HUES6 (cell line): ENCODE measurements at regions not wholly inside any gene's neighbourhood (a gene's known extent, or its start where the extent isn't known, plus 50 kb on each side); places are given as distances from the start of the nearest gene placed in this dataset.

ENCODE experiments used
- H3K27ac ChIP-seq: 2 replicates; pipeline ENCODE4 v1.7.0; 2013; ENCODE audit warnings: low read depth, mild to moderate bottlenecking, low read length, inconsistent platforms
- H3K27me3 ChIP-seq: 2 replicates; pipeline ENCODE4 v1.6.1; 2013; ENCODE audit warnings: low read length; ENCODE audit not compliant: control insufficient read depth, insufficient read depth
- H3K36me3 ChIP-seq: 2 replicates; pipeline ENCODE4 v1.6.1; 2013; ENCODE audit warnings: low read length; ENCODE audit not compliant: control insufficient read depth, insufficient read depth
- H3K4me1 ChIP-seq: 2 replicates; pipeline ENCODE4 v1.6.1; 2013; ENCODE audit warnings: low read length; ENCODE audit not compliant: control insufficient read depth, insufficient read depth
- H3K4me3 ChIP-seq: 2 replicates; pipeline ENCODE4 v1.5.1; 2013; ENCODE audit warnings: low read depth, low read length
- H3K9ac ChIP-seq: one replicate; pipeline ENCODE4 v1.6.1; 2013; ENCODE audit warnings: mild to moderate bottlenecking, low read length
- H3K9me3 ChIP-seq: 2 replicates; pipeline ENCODE4 v1.6.1; 2013; ENCODE audit warnings: low read depth, low read length; ENCODE audit not compliant: control insufficient read depth, insufficient read depth

- no peaks in the 10 kb centered on the region; the same call in 1 of the 2 replicates for H3K36me3 ChIP-seq
- H3K27me3 ChIP-seq = no peaks in the 10 kb centered on the region
- H3K9me3 ChIP-seq = no peaks in the 10 kb centered on the region; the same call in 1 of the 2 replicates
- no peak overlapping the region for H3K27ac ChIP-seq
- no peaks in the 10 kb centered on the region for H3K4me1 ChIP-seq
- no peak overlapping the region for H3K4me3 ChIP-seq
- no peak overlapping the region for H3K9ac ChIP-seq
These were observed 106.2 kb downstream of the RTP5 start for GRCh38 chr2:241975593-241976284.

GRCh38 chr2:241976296-241976695 lies 106.8 kb downstream of the RTP5 start:
- Histone ChIP-seq H3K9me3 (no peaks in the 10 kb centered on the region; the same call in 1 of the 2 replicates), H3K4me3 (no peak overlapping the region), H3K9ac (no peak overlapping the region), H3K4me1 (no peaks in the 10 kb centered on the region), H3K27ac (no peak overlapping the region), H3K36me3 (no peaks in the 10 kb centered on the region; the same call in 1 of the 2 replicates), H3K27me3 (no peaks in the 10 kb centered on the region)

GRCh38 chr2:241977557-241978300 lies 108.2 kb downstream of the RTP5 start:
- H3K4me3 ChIP-seq = no peak overlapping the region
- no peak overlapping the region for H3K27ac ChIP-seq
- no peak overlapping the region for H3K9ac ChIP-seq
- no peaks in the 10 kb centered on the region for H3K4me1 ChIP-seq
- H3K27me3 ChIP-seq = no peaks in the 10 kb centered on the region
- H3K9me3 ChIP-seq = no peaks in the 10 kb centered on the region
- no peaks in the 10 kb centered on the region; the same call in 1 of the 2 replicates for H3K36me3 ChIP-seq

GRCh38 chr2:241978670-241979069 lies 109.1 kb downstream of the RTP5 start:
- no peaks in the 10 kb centered on the region for H3K9me3 ChIP-seq
- H3K4me1 ChIP-seq = no peaks in the 10 kb centered on the region
- H3K36me3 ChIP-seq = no peaks in the 10 kb centered on the region; the same call in 1 of the 2 replicates
- no peak overlapping the region for H3K9ac ChIP-seq
- H3K27ac ChIP-seq = no peak overlapping the region
- no peaks in the 10 kb centered on the region for H3K27me3 ChIP-seq
- no peak overlapping the region for H3K4me3 ChIP-seq

GRCh38 chr2:241980193-241980592 lies 110.7 kb downstream of the RTP5 start:
- Histone ChIP-seq H3K9me3 (no peaks in the 10 kb centered on the region), H3K9ac (no peak overlapping the region), H3K27ac (no peak overlapping the region), H3K4me3 (no peak overlapping the region), H3K27me3 (no peaks in the 10 kb centered on the region), H3K36me3 (no peaks in the 10 kb centered on the region), H3K4me1 (no peaks in the 10 kb centered on the region)

GRCh38 chr2:241981076-241981700 lies 111.7 kb downstream of the RTP5 start:
- H3K36me3 ChIP-seq = no peaks in the 10 kb centered on the region
- H3K4me3 ChIP-seq = no peak overlapping the region
- no peaks in the 10 kb centered on the region for H3K27me3 ChIP-seq
- no peak overlapping the region for H3K9ac ChIP-seq
- no peaks in the 10 kb centered on the region for H3K4me1 ChIP-seq
- H3K9me3 ChIP-seq = no peaks in the 10 kb centered on the region
- no peak overlapping the region for H3K27ac ChIP-seq

- Histone ChIP-seq H3K9ac (no peak overlapping the region), H3K27me3 (no peaks in the 10 kb centered on the region), H3K36me3 (no peaks in the 10 kb centered on the region), H3K27ac (no peak overlapping the region), H3K9me3 (peaks cover 13% of the 10 kb centered on the region), H3K4me1 (no peaks in the 10 kb centered on the region), H3K4me3 (no peak overlapping the region)
These were observed 113.4 kb downstream of the RTP5 start for GRCh38 chr2:241982706-241983570.

GRCh38 chr2:241983571-241984270 lies 114.2 kb downstream of the RTP5 start:
- no peak overlapping the region for H3K4me3 ChIP-seq
- H3K4me1 ChIP-seq = no peaks in the 10 kb centered on the region
- H3K9me3 ChIP-seq = peaks cover 19% of the 10 kb centered on the region
- H3K9ac ChIP-seq = no peak overlapping the region
- H3K27ac ChIP-seq = no peak overlapping the region
- H3K36me3 ChIP-seq = no peaks in the 10 kb centered on the region
- no peaks in the 10 kb centered on the region for H3K27me3 ChIP-seq

- Histone ChIP-seq H3K27me3 (no peaks in the 10 kb centered on the region), H3K27ac (no peak overlapping the region), H3K9me3 (peaks cover 22% of the 10 kb centered on the region), H3K36me3 (no peaks in the 10 kb centered on the region), H3K9ac (no peak overlapping the region), H3K4me1 (no peaks in the 10 kb centered on the region), H3K4me3 (no peak overlapping the region)
These were observed 114.7 kb downstream of the RTP5 start for GRCh38 chr2:241984271-241984655.

GRCh38 chr2:241984658-241985057 lies 115.1 kb downstream of the RTP5 start:
- Histone ChIP-seq H3K4me3 (no peak overlapping the region), H3K27me3 (no peaks in the 10 kb centered on the region), H3K27ac (no peak overlapping the region), H3K4me1 (no peaks in the 10 kb centered on the region), H3K9me3 (peaks cover 26% of the 10 kb centered on the region), H3K36me3 (no peaks in the 10 kb centered on the region), H3K9ac (no peak overlapping the region)
